Transverse colon (tissue), 4 donors: ENCODE measurements at regions not wholly inside any gene's neighbourhood (a gene's known extent, or its start where the extent isn't known, plus 50 kb on each side); places are given as distances from the start of the nearest gene placed in this dataset.
"Not testable (repeated sequence)": the region's sequence is repeated elsewhere in the genome, so short reads cannot be mapped to it uniquely, and the experiment has no call there.

Source experiments
- DNase-seq: peaks from one replicate; pipeline ENCODE4 v3.0.0-alpha.2; 2019
- H3K27ac ChIP-seq, 4 donors: fragments of 200-600 bp; sonication (generic); 2 replicates each; pipeline ENCODE4 v1.5.1; 2016 to 2018; ENCODE audit warnings: inconsistent platforms in 4 of 4
- H3K27me3 ChIP-seq: fragments of 200-600 bp; sonication (generic); 2 replicates; pipeline ENCODE4 v1.5.1; 2017; ENCODE audit warnings: inconsistent platforms
- H3K36me3 ChIP-seq, 4 donors: fragments of 200-600 bp; sonication (generic); 2 replicates each; pipeline ENCODE4 v1.5.1; 2017 to 2019; ENCODE audit warnings: inconsistent platforms in 4 of 4
- H3K4me1 ChIP-seq, 4 donors: fragments of 200-600 bp; sonication (generic); 2 replicates each; pipeline ENCODE4 v1.5.1; 2017 to 2020; ENCODE audit warnings: inconsistent platforms in 4 of 4
- H3K4me3 ChIP-seq, 4 donors: fragments of 200-600 bp; sonication (generic); 1 replicate in 1 of 4; 2 replicates in 3 of 4; pipeline versions ENCODE4 v1.5.1 to v1.6.1; 2017 to 2019; ENCODE audit warnings: inconsistent platforms in 4 of 4
- H3K9me3 ChIP-seq, 2 donors: fragments of 200-600 bp; sonication (generic); 2 replicates each; pipeline ENCODE4 v1.5.1; 2017 to 2019; ENCODE audit warnings: inconsistent platforms in 2 of 2
- CTCF ChIP-seq, 5 experiments: fragments of 200-600 bp in 3 of 5; fragments of 450-650 bp in 2 of 5; sonication (generic) in 3 of 5; IDR thresholded peaks; 1 replicate in 2 of 5; 2 replicates in 3 of 5; pipeline ENCODE4 v1.5.1; 2016 to 2017; ENCODE audit warnings: antibody characterized with exemption in 5 of 5, inconsistent platforms in 3 of 5, mild to moderate bottlenecking in 2 of 5, moderate library complexity in 1 of 5
- EP300 ChIP-seq: sonication (generic); formaldehyde crosslinking; IDR thresholded peaks from one replicate; pipeline ENCODE4 v1.6.1; 2017; ENCODE audit warnings: antibody characterized with exemption, low read depth
- POLR2A ChIP-seq: fragments of 450-650 bp; IDR thresholded peaks from one replicate; pipeline ENCODE4 v1.6.1; 2016; ENCODE audit warnings: antibody characterized with exemption, mild to moderate bottlenecking, moderate library complexity
- POLR2AphosphoS5 ChIP-seq, 3 donors: sonication (generic); formaldehyde crosslinking; IDR thresholded peaks; one replicate each; pipeline ENCODE4 v1.6.1; 2016; ENCODE audit warnings: antibody characterized with exemption in 3 of 3
- WGBS, 2 donors: methylation state at CpG; one replicate each; pipeline ENCODE4 v1.1.5; 2018; ENCODE audit warnings: low coverage in 1 of 2; 5-methylcytosine and 5-hydroxymethylcytosine counted together
- in situ Hi-C, 4 donors: fragments of 200-750 bp; cut with MboI; loops; one replicate each; pipeline versions ENCODE4 v1.15.0 to v1.15.1; 2017; ENCODE audit warnings: low sequenced_read_pairs in 3 of 4, low pct_ligation_motif_present in 1 of 4, low pct_unique_long_range_greater_than_20kb in 1 of 4
- intact Hi-C: fragments of 100-400 bp; cut with DNase I; formaldehyde crosslinking; loops from one replicate; pipeline ENCODE4 v1.15.1; 2023; ENCODE audit warnings: low total_unique reads

GRCh38 chr5:12675959-12676358, 771.7 kb upstream of the CTNND2 start:
- WGBS, 2 donors = 92 to 100% methylated on average over 6 of the region's 6 CpGs
- Histone ChIP-seq H3K4me1 (no peaks in the 10 kb centered on the region), H3K27ac (no peak overlapping the region), H3K9me3 (no peaks in the 10 kb centered on the region), H3K36me3 (no peaks in the 10 kb centered on the region), H3K4me3 (no peak overlapping the region), H3K27me3 (no peaks in the 10 kb centered on the region)
- DNase-seq = no peak
- in situ Hi-C loops = no loop called here
- intact Hi-C loops = no loop called here
- TF ChIP-seq POLR2AphosphoS5 (IDR thresholded peaks at IDR 0.05) = no peak
- no peak for TF ChIP-seq POLR2A
- TF ChIP-seq EP300 = no peak
- no peak for TF ChIP-seq CTCF (IDR thresholded peaks at IDR 0.05)

GRCh38 chr5:12672141-12672540, 767.9 kb upstream of the CTNND2 start:
- 86 to 94% methylated on average over 3 of the region's 3 CpGs for WGBS, 2 donors
- no peaks in the 10 kb centered on the region for H3K4me1 ChIP-seq
- in situ Hi-C loops (no loop called here), intact Hi-C loops (no loop called here)
- H3K9me3 ChIP-seq = no peaks in the 10 kb centered on the region
- H3K27ac ChIP-seq = no peak overlapping the region
- H3K4me3 ChIP-seq = no peak overlapping the region
- H3K27me3 ChIP-seq = no peaks in the 10 kb centered on the region
- no peak for DNase-seq
- no peaks in the 10 kb centered on the region for H3K36me3 ChIP-seq
- no peak for TF ChIP-seq CTCF (IDR thresholded peaks at IDR 0.05)
- no peak for TF ChIP-seq EP300
- TF ChIP-seq POLR2AphosphoS5 (IDR thresholded peaks at IDR 0.05) = no peak
- no peak for TF ChIP-seq POLR2A

GRCh38 chr5:12669326-12669725, 765.1 kb upstream of the CTNND2 start:
- H3K27me3 ChIP-seq = no peaks in the 10 kb centered on the region
- no peaks in the 10 kb centered on the region for H3K4me1 ChIP-seq
- no peak overlapping the region for H3K27ac ChIP-seq
- TF ChIP-seq CTCF (IDR thresholded peaks at IDR 0.05) (no peak), POLR2AphosphoS5 (IDR thresholded peaks at IDR 0.05) (no peak), EP300 (no peak), POLR2A (no peak)
- no peak for DNase-seq
- in situ Hi-C loops (no loop called here), intact Hi-C loops (no loop called here)
- no peak overlapping the region for H3K4me3 ChIP-seq
- H3K9me3 ChIP-seq = no peaks in the 10 kb centered on the region
- 88 to 94% methylated on average over 2 of the region's 2 CpGs for WGBS, 2 donors
- H3K36me3 ChIP-seq = no peaks in the 10 kb centered on the region

GRCh38 chr5:12668564-12668963, 764.3 kb upstream of the CTNND2 start:
- no peak for DNase-seq
- no peaks in the 10 kb centered on the region for H3K9me3 ChIP-seq
- no peaks in the 10 kb centered on the region for H3K4me1 ChIP-seq
- intact Hi-C loops = no loop called here
- no peaks in the 10 kb centered on the region for H3K36me3 ChIP-seq
- H3K27me3 ChIP-seq = no peaks in the 10 kb centered on the region
- H3K27ac ChIP-seq = no peak overlapping the region
- no peak for TF ChIP-seq CTCF (IDR thresholded peaks at IDR 0.05)
- no peak for TF ChIP-seq POLR2AphosphoS5 (IDR thresholded peaks at IDR 0.05)
- no peak for TF ChIP-seq EP300
- no peak for TF ChIP-seq POLR2A
- no peak overlapping the region for H3K4me3 ChIP-seq
- 64 to 68% methylated on average over 4 of the region's 4 CpGs for WGBS, 2 donors
- in situ Hi-C loops = no loop called here

- H3K27ac ChIP-seq, in situ Hi-C loops, H3K9me3 ChIP-seq, H3K27me3 ChIP-seq, DNase-seq, H3K36me3 ChIP-seq, H3K4me1 ChIP-seq, H3K4me3 ChIP-seq, intact Hi-C loops: not testable (repeated sequence)
- WGBS, 2 donors = 81 to 88% methylated on average over 10 to 12 of the region's 12 CpGs
Measured at GRCh38 chr5:12667818-12668217, 763.6 kb upstream of the CTNND2 start.

GRCh38 chr5:12665772-12666171, 761.5 kb upstream of the CTNND2 start:
- H3K36me3 ChIP-seq, H3K27ac ChIP-seq, H3K4me3 ChIP-seq, in situ Hi-C loops, H3K27me3 ChIP-seq, H3K4me1 ChIP-seq, intact Hi-C loops, DNase-seq, H3K9me3 ChIP-seq: not testable (repeated sequence)
- WGBS, 2 donors = 85 to 88% methylated on average over 2 to 10 of the region's 13 CpGs
